Motor neuron (in vitro differentiated cells): ENCODE measurements at regions not wholly inside any gene's neighbourhood (a gene's known extent, or its start where the extent isn't known, plus 50 kb on each side); places are given as distances from the start of the nearest gene placed in this dataset.
"Not testable (repeated sequence)": the region's sequence is repeated elsewhere in the genome, so short reads cannot be mapped to it uniquely, and the experiment has no call there.

Experiments
- ATAC-seq, 8 experiments: fragments of 200-7000 bp; cut with Tn5 transposase; replicated peaks in 6 of 8; 2 replicates each; pipeline ENCODE4 v1.8.0; 2021; ENCODE audit warnings: mild to moderate bottlenecking in 8 of 8, moderate library complexity in 8 of 8
- H3K27ac ChIP-seq, 2 donors: fragments of 250-450 bp; sonication (Bioruptor Pico); 2 replicates each; pipeline ENCODE4 v1.9.0; 2021; ENCODE audit warnings: antibody characterized with exemption in 2 of 2, mild to moderate bottlenecking in 2 of 2, moderate library complexity in 1 of 2
- H3K4me1 ChIP-seq, 2 donors: fragments of 250-450 bp; sonication (Bioruptor Pico); replicated peaks in 1 of 2; 2 replicates each; pipeline ENCODE4 v1.6.1; 2021; ENCODE audit warnings: antibody characterized with exemption in 2 of 2, mild to moderate bottlenecking in 2 of 2, moderate library complexity in 1 of 2
- H3K4me3 ChIP-seq, 5 donors: fragments of 250-450 bp; sonication (Bioruptor Pico); 2 replicates each; pipeline ENCODE4 v1.9.0; 2021; ENCODE audit warnings: antibody characterized with exemption in 5 of 5, mild to moderate bottlenecking in 5 of 5, moderate library complexity in 4 of 5
- WGBS, 10 experiments: fragments of 450-650 bp; shearing (Covaris generic); methylation state at CpG; one replicate each; pipeline ENCODE4 v1.0.0; 2022; 5-methylcytosine and 5-hydroxymethylcytosine counted together
- in situ Hi-C, 9 experiments: fragments of 400-800 bp; cut with MboI; loops; one replicate each; pipeline ENCODE4 v1.15.0; 2021; ENCODE audit warnings: low sequenced_read_pairs in 9 of 9, low pct_unique_long_range_greater_than_20kb in 2 of 9; ENCODE audit not compliant: unreplicated experiment in 9 of 9

- 0 to 68% (median 51%) methylated on average over 1 to 2 of the region's 2 CpGs; no CpG with 5 or more reads in 6 of the 10 experiments for WGBS, 10 experiments
- ATAC-seq: no peak
- H3K4me3 ChIP-seq: no peak overlapping the region
- H3K4me1 ChIP-seq: no peaks in the 10 kb centered on the region
- in situ Hi-C loops: no loop called here
- H3K27ac ChIP-seq: no peak overlapping the region
Observed at GRCh38 chrX:94686071-94686470, 1012.1 kb downstream of the FAM133A start.

GRCh38 chrX:94695910-94696309, 1021.9 kb downstream of the FAM133A start:
- Histone ChIP-seq H3K27ac (no peak overlapping the region), H3K4me3 (no peak overlapping the region), H3K4me1 (no peaks in the 10 kb centered on the region)
- no peak for ATAC-seq
- in situ Hi-C loops: no loop called here
- 0 to 35% (median 9%) methylated on average over 1 to 3 of the region's 3 CpGs; no CpG with 5 or more reads in 4 of the 10 experiments for WGBS, 10 experiments

- in situ Hi-C loops, ATAC-seq, H3K27ac ChIP-seq: not testable (repeated sequence)
Observed at GRCh38 chrX:94704348-94705256, 1030.6 kb downstream of the FAM133A start.

GRCh38 chrX:94721386-94721785, 1047.4 kb downstream of the FAM133A start:
- in situ Hi-C loops: no loop called here

More at GRCh38 chrX:94704348-94705256, 1030.6 kb downstream of the FAM133A start:
- H3K4me3 ChIP-seq, H3K4me1 ChIP-seq: not testable (repeated sequence)
- WGBS, 10 experiments: 93% methylated on average over 3 of the region's 15 CpGs; no CpG with 5 or more reads in 9 of the 10 experiments

GRCh38 chrX:94722578-94722977, 1048.6 kb downstream of the FAM133A start:
- Histone ChIP-seq H3K4me3 (no peak overlapping the region), H3K4me1 (no peaks in the 10 kb centered on the region), H3K27ac (no peak overlapping the region)
- in situ Hi-C loops: no loop called here
- no peak for ATAC-seq
- 0 to 100% (median 47%) methylated on average over 1 to 3 of the region's 3 CpGs; no CpG with 5 or more reads in 6 of the 10 experiments for WGBS, 10 experiments

More at GRCh38 chrX:94721386-94721785, 1047.4 kb downstream of the FAM133A start:
- no peak overlapping the region for H3K4me3 ChIP-seq
- ATAC-seq: no peak
- WGBS, 10 experiments: 0 to 100% (median 71%) methylated on average over 1 to 2 of the region's 2 CpGs; no CpG with 5 or more reads in 2 of the 10 experiments
- H3K4me1 ChIP-seq: no peaks in the 10 kb centered on the region
- H3K27ac ChIP-seq: no peak overlapping the region

GRCh38 chrX:94742772-94743171, 1068.8 kb downstream of the FAM133A start:
- WGBS, 10 experiments: 33 to 100% (median 81%) methylated on average over 1 to 3 of the region's 3 CpGs; no CpG with 5 or more reads in 6 of the 10 experiments
- no peaks in the 10 kb centered on the region for H3K4me1 ChIP-seq
- in situ Hi-C loops: no loop called here
- no peak overlapping the region for H3K27ac ChIP-seq
- ATAC-seq: no peak
- no peak overlapping the region for H3K4me3 ChIP-seq

GRCh38 chrX:94743478-94743877, 1069.5 kb downstream of the FAM133A start:
- in situ Hi-C loops: no loop called here
- Histone ChIP-seq H3K4me1 (no peaks in the 10 kb centered on the region), H3K4me3 (no peak overlapping the region), H3K27ac (no peak overlapping the region)
- no peak for ATAC-seq

- ATAC-seq: peak in 1 of 8 experiments; percentile 26
- 67 to 83% (median 76%) methylated on average over 1 to 3 of the region's 3 CpGs; no CpG with 5 or more reads in 7 of the 10 experiments for WGBS, 10 experiments
- H3K4me1 ChIP-seq: no peaks in the 10 kb centered on the region
- no peak overlapping the region for H3K4me3 ChIP-seq
- H3K27ac ChIP-seq: no peak overlapping the region
- in situ Hi-C loops: no loop called here
Observed at GRCh38 chrX:94744786-94745185, 1070.8 kb downstream of the FAM133A start.

GRCh38 chrX:94751611-94752010, 1077.6 kb downstream of the FAM133A start:
- no peak overlapping the region for H3K27ac ChIP-seq

GRCh38 chrX:94752434-94753169, 1078.6 kb downstream of the FAM133A start:
- 0 to 100% (median 72%) methylated on average over 1 to 2 of the region's 3 CpGs; no CpG with 5 or more reads in 6 of the 10 experiments for WGBS, 10 experiments
- Histone ChIP-seq H3K4me3 (no peak overlapping the region), H3K27ac (no peak overlapping the region), H3K4me1 (no peaks in the 10 kb centered on the region)
- in situ Hi-C loops: no loop called here
- no peak for ATAC-seq

More at GRCh38 chrX:94751611-94752010, 1077.6 kb downstream of the FAM133A start:
- Histone ChIP-seq H3K4me3 (no peak overlapping the region), H3K4me1 (no peaks in the 10 kb centered on the region)
- in situ Hi-C loops: no loop called here
- no peak for ATAC-seq

- Histone ChIP-seq H3K27ac (no peak overlapping the region), H3K4me1 (no peaks in the 10 kb centered on the region), H3K4me3 (no peak overlapping the region)
- in situ Hi-C loops: no loop called here
- 0 to 80% (median 67%) methylated on average over 1 of the region's 1 CpG; no CpG with 5 or more reads in 7 of the 10 experiments for WGBS, 10 experiments
- ATAC-seq: no peak
Observed at GRCh38 chrX:94758130-94758529, 1084.1 kb downstream of the FAM133A start.

- no peak overlapping the region for H3K27ac ChIP-seq
- H3K4me3 ChIP-seq: no peak overlapping the region
- H3K4me1 ChIP-seq: no peaks in the 10 kb centered on the region
- in situ Hi-C loops: no loop called here
- WGBS, 10 experiments: 0 to 100% (median 41%) methylated on average over 1 to 2 of the region's 2 CpGs; no CpG with 5 or more reads in 4 of the 10 experiments
- no peak for ATAC-seq
Observed at GRCh38 chrX:94775640-94776039, 1101.6 kb downstream of the FAM133A start.

- ATAC-seq: no peak
- in situ Hi-C loops: no loop called here
Observed at GRCh38 chrX:94813541-94813940, 1139.5 kb downstream of the FAM133A start.

More at GRCh38 chrX:94813541-94813940, 1139.5 kb downstream of the FAM133A start:
- H3K4me3 ChIP-seq: no peak overlapping the region
- no peaks in the 10 kb centered on the region for H3K4me1 ChIP-seq
- WGBS, 10 experiments: 0 to 100% (median 92%) methylated on average over 1 of the region's 1 CpG; no CpG with 5 or more reads in 4 of the 10 experiments
- no peak overlapping the region for H3K27ac ChIP-seq
